ENCODE measurements at regions not wholly inside any gene's neighbourhood (a gene's known extent, or its start where the extent isn't known, plus 50 kb on each side); places are given as distances from the start of the nearest gene placed in this dataset.

GRCh38 chr6:51553246-51554015 lies 534.0 kb downstream of the PKHD1 start:
- no peak overlapping the region for H3K27ac ChIP-seq (ENCODE audit: insufficient read depth, low read length)
- H3K4me2 ChIP-seq (ENCODE audit: extremely low read depth, insufficient read depth, low read length), result no peak overlapping the region
- no peaks in the 10 kb centered on the region for H3K36me3 ChIP-seq (ENCODE audit: control insufficient read depth, insufficient read depth, low read length)
- no peaks in the 10 kb centered on the region for H3K4me1 ChIP-seq (ENCODE audit: control insufficient read depth, extremely low read depth, insufficient read depth, low read length)
- no peaks in the 10 kb centered on the region for H3K27me3 ChIP-seq (ENCODE audit: control insufficient read depth, insufficient read depth, low read length)
- no peak overlapping the region for H2AFZ ChIP-seq (ENCODE audit: low read length)
- no peak for DNase-seq (ENCODE audit: low read depth in 2 of 2)
- H3K9me3 ChIP-seq (ENCODE audit: control insufficient read depth, insufficient read depth, low read depth, low read length), result no peaks in the 10 kb centered on the region
- H3K9ac ChIP-seq (ENCODE audit: insufficient read depth, low read length), result no peak overlapping the region
- no peaks in the 10 kb centered on the region for H3K79me2 ChIP-seq (ENCODE audit: control insufficient read depth, insufficient read depth, low read length)
- no peak for TF ChIP-seq CTCF (conservative IDR thresholded peaks at IDR 0.05 in 1 of 2, IDR thresholded peaks at IDR 0.05 in 1 of 2; ENCODE audit: low read depth in 1 of 2, low read length in 2 of 2)
- no peak for TF ChIP-seq EZH2 (IDR thresholded peaks at IDR 0.05; ENCODE audit: low read length, missing control alignments)
- no peaks in the 10 kb centered on the region for H4K20me1 ChIP-seq (ENCODE audit: control insufficient read depth, extremely low read depth, insufficient read depth, low read length)
- H3K4me3 ChIP-seq (replicated peaks in 1 of 4; ENCODE audit: control extremely low read depth in 1 of 4, insufficient read depth in 1 of 4, low read depth in 3 of 4, low read length in 4 of 4), result no peak overlapping the region

GRCh38 chr6:51554029-51554428 lies 533.4 kb downstream of the PKHD1 start:
- no peaks in the 10 kb centered on the region for H3K4me1 ChIP-seq (ENCODE audit: control insufficient read depth, extremely low read depth, insufficient read depth, low read length)
- H3K4me2 ChIP-seq (ENCODE audit: extremely low read depth, insufficient read depth, low read length), result no peak overlapping the region
- no peak overlapping the region for H3K9ac ChIP-seq (ENCODE audit: insufficient read depth, low read length)
- H3K4me3 ChIP-seq (replicated peaks in 1 of 4; ENCODE audit: control extremely low read depth in 1 of 4, insufficient read depth in 1 of 4, low read depth in 3 of 4, low read length in 4 of 4), result no peak overlapping the region
- no peak for TF ChIP-seq EZH2 (IDR thresholded peaks at IDR 0.05; ENCODE audit: low read length, missing control alignments)
- no peak for TF ChIP-seq CTCF (conservative IDR thresholded peaks at IDR 0.05 in 1 of 2, IDR thresholded peaks at IDR 0.05 in 1 of 2; ENCODE audit: low read depth in 1 of 2, low read length in 2 of 2)
- no peaks in the 10 kb centered on the region for H3K9me3 ChIP-seq (ENCODE audit: control insufficient read depth, insufficient read depth, low read depth, low read length)
- H4K20me1 ChIP-seq (ENCODE audit: control insufficient read depth, extremely low read depth, insufficient read depth, low read length), result no peaks in the 10 kb centered on the region
- H3K79me2 ChIP-seq (ENCODE audit: control insufficient read depth, insufficient read depth, low read length), result no peaks in the 10 kb centered on the region
- no peak for DNase-seq (ENCODE audit: low read depth in 2 of 2)
- H3K27ac ChIP-seq (ENCODE audit: insufficient read depth, low read length), result no peak overlapping the region
- H2AFZ ChIP-seq (ENCODE audit: low read length), result no peak overlapping the region
- no peaks in the 10 kb centered on the region for H3K36me3 ChIP-seq (ENCODE audit: control insufficient read depth, insufficient read depth, low read length)
- no peaks in the 10 kb centered on the region for H3K27me3 ChIP-seq (ENCODE audit: control insufficient read depth, insufficient read depth, low read length)

- Histone ChIP-seq H3K9ac (ENCODE audit: insufficient read depth, low read length) (no peak overlapping the region), H3K27ac (ENCODE audit: insufficient read depth, low read length) (no peak overlapping the region), H3K79me2 (ENCODE audit: control insufficient read depth, insufficient read depth, low read length) (no peaks in the 10 kb centered on the region), H3K36me3 (ENCODE audit: control insufficient read depth, insufficient read depth, low read length) (no peaks in the 10 kb centered on the region), H3K4me3 (replicated peaks in 1 of 4; ENCODE audit: control extremely low read depth in 1 of 4, insufficient read depth in 1 of 4, low read depth in 3 of 4, low read length in 4 of 4) (no peak overlapping the region), H2AFZ (ENCODE audit: low read length) (no peak overlapping the region), H3K9me3 (ENCODE audit: control insufficient read depth, insufficient read depth, low read depth, low read length) (no peaks in the 10 kb centered on the region), H3K4me2 (ENCODE audit: extremely low read depth, insufficient read depth, low read length) (no peak overlapping the region), H4K20me1 (ENCODE audit: control insufficient read depth, extremely low read depth, insufficient read depth, low read length) (no peaks in the 10 kb centered on the region), H3K4me1 (ENCODE audit: control insufficient read depth, extremely low read depth, insufficient read depth, low read length) (no peaks in the 10 kb centered on the region), H3K27me3 (ENCODE audit: control insufficient read depth, insufficient read depth, low read length) (no peaks in the 10 kb centered on the region)
- DNase-seq (ENCODE audit: low read depth in 2 of 2), result no peak
- TF ChIP-seq CTCF (conservative IDR thresholded peaks at IDR 0.05 in 1 of 2, IDR thresholded peaks at IDR 0.05 in 1 of 2; ENCODE audit: low read depth in 1 of 2, low read length in 2 of 2) (no peak), EZH2 (IDR thresholded peaks at IDR 0.05; ENCODE audit: low read length, missing control alignments) (no peak)
These were observed 528.4 kb downstream of the PKHD1 start for GRCh38 chr6:51559059-51559458.
